Cardiac fibroblast (primary cell): ENCODE measurements at regions not wholly inside any gene's neighbourhood (a gene's known extent, or its start where the extent isn't known, plus 50 kb on each side); places are given as distances from the start of the nearest gene placed in this dataset.

Experiments used
- DNase-seq, 2 donors: peaks; one replicate each; pipeline versions ENCODE4 v3.0.0 to v3.0.0-alpha.2; 2010; ENCODE audit warnings: low read depth in 2 of 2
- H3K4me3 ChIP-seq, 2 donors: replicated peaks in 1 of 2; 1 replicate in 1 of 2; 2 replicates in 1 of 2; pipeline ENCODE4 v1.5.1; 2011; ENCODE audit warnings: low read depth in 2 of 2, low read length in 2 of 2, mild to moderate bottlenecking in 2 of 2, moderate library complexity in 1 of 2
- TF ChIP-seq, protein P1 (sequence below): IDR thresholded peaks from one replicate; pipeline ENCODE4 v1.5.1; 2011; ENCODE audit warnings: low read depth, mild to moderate bottlenecking, low read length, inconsistent platforms

GRCh38 chr9:113651896-113652295 is 188.4 kb downstream of the RGS3 start:
- no peak overlapping the region for H3K4me3 ChIP-seq
- no peak for DNase-seq
- TF ChIP-seq, protein P1, sequence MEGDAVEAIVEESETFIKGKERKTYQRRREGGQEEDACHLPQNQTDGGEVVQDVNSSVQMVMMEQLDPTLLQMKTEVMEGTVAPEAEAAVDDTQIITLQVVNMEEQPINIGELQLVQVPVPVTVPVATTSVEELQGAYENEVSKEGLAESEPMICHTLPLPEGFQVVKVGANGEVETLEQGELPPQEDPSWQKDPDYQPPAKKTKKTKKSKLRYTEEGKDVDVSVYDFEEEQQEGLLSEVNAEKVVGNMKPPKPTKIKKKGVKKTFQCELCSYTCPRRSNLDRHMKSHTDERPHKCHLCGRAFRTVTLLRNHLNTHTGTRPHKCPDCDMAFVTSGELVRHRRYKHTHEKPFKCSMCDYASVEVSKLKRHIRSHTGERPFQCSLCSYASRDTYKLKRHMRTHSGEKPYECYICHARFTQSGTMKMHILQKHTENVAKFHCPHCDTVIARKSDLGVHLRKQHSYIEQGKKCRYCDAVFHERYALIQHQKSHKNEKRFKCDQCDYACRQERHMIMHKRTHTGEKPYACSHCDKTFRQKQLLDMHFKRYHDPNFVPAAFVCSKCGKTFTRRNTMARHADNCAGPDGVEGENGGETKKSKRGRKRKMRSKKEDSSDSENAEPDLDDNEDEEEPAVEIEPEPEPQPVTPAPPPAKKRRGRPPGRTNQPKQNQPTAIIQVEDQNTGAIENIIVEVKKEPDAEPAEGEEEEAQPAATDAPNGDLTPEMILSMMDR = no peak

- DNase-seq = no peak
Measured at GRCh38 chr9:113652355-113653152, 189.0 kb downstream of the RGS3 start.

DNA sequence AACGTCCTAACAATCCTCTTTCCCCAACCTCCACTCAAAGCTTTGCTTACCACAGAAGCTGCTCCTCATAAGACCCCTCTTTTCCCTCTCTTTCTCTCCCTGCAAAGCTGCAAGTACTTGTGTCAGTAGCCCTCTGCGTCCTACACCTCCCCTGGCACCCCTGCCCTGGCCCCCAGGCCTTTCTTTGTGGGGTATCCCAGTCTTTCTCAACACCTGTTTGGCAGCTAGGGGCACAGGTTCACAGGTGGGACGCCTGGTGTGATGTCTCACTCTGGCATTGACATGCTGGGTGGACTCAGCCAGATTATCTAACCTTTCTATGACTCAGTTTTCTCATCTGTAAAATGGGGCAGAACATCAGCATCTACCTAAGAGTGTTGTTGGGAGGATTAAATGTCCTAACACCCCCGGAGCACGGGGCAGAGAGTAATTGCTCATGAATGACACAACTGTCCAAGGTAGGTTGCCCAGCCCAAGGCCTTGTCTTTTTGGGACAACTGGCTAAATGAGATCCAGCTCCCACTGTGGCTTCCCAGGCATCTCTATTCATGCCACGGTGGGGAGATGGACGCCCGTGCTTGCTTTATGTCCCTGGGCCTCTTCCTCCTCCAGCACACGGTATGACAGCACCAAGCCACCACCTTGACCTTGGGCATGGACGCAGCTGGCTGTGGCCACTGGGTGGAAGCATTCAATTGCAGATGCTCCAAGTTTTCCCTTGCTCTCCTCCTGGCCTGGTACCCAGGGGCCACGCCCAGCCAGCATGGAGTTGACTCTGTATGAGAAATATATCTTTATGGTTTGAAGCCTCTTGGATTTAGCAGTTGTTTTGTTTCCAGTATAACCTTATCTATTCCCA is 190.4 kb downstream of the RGS3 start:
- TF ChIP-seq, protein P1 = no peak
- no peak for DNase-seq
- no peak overlapping the region for H3K4me3 ChIP-seq

More at GRCh38 chr9:113652355-113653152, 189.0 kb downstream of the RGS3 start:
- no peak overlapping the region for H3K4me3 ChIP-seq
- TF ChIP-seq, protein P1 = no peak

DNA sequence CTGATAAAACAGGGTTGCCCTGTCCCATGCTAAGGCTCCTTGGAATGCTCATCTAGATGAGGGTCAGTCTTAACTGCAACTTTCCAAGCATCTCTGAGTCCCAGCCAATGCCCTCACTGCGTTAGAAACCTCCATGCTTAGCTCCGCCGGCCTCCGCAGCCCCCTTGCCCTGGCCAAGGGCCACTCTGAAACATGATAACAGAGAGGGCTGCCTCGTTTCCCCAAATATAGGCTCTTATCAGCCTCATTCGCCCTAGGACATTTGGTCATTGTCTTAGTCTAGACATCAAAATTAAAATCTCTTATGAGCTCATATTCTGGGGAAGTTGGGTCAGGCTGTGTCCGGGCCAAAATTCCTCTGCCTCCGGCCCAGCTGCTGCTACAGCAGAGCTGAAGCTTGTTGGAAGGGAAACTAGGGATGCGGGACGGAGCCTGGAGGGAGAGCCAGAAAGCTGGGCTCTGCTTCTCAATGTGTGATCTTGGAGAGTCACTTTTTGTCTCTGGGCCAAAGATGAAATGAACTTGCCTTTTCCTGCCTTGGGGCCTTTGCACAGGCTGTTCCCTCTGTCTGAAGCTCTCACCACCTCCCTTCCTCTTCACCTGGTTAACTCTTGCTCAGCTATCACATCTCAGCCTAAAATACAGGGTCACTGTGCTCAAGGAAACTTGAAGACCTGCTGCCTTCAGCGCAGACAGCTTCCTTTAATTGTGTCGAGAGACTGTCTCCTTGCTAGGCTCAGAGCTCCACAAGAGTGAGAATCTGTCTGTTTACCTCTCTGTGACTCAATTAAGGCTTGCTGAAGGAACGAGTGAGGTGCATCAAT is 191.3 kb downstream of the RGS3 start:
- TF ChIP-seq, protein P1 = no peak
- DNase-seq = peak; percentile 56 to 87
- H3K4me3 ChIP-seq = no peak overlapping the region

GRCh38 chr9:113656771-113657670 is 193.5 kb downstream of the RGS3 start:
- no peak for DNase-seq
- TF ChIP-seq, protein P1 = no peak
- H3K4me3 ChIP-seq = no peak overlapping the region
